Heart left ventricle (tissue), 16 donors: ENCODE measurements at regions not wholly inside any gene's neighbourhood (a gene's known extent, or its start where the extent isn't known, plus 50 kb on each side); places are given as distances from the start of the nearest gene placed in this dataset.

Experiments used
- ATAC-seq, 4 donors: fragments of 200-7000 bp; cut with Tn5 transposase; one replicate each; pipeline ENCODE4 v1.9.1; 2020 to 2022; ENCODE audit warnings: moderate library complexity in 4 of 4, mild to moderate bottlenecking in 3 of 4, moderate number of reproducible peaks in 1 of 4
- DNase-seq, 5 donors: peaks; one replicate each; pipeline ENCODE4 v3.0.0-alpha.2; 2020
- H3K27ac ChIP-seq, 12 donors: fragments of 200-600 bp; sonication (generic) in 4 of 12; one replicate each; pipeline versions ENCODE4 v1.5.0 to v1.8.0; 2016 to 2022; ENCODE audit warnings: mild to moderate bottlenecking in 2 of 12
- H3K27me3 ChIP-seq, 9 donors: fragments of 200-600 bp; sonication (generic) in 2 of 9; one replicate each; pipeline versions ENCODE4 v1.5.1 to v1.8.0; 2016 to 2022; ENCODE audit warnings: mild to moderate bottlenecking in 3 of 9
- H3K36me3 ChIP-seq, 9 donors: fragments of 200-600 bp; sonication (generic) in 2 of 9; one replicate each; pipeline versions ENCODE4 v1.5.0 to v1.8.0; 2018 to 2022; ENCODE audit warnings: mild to moderate bottlenecking in 2 of 9
- H3K4me1 ChIP-seq, 12 donors: fragments of 200-600 bp; sonication (generic) in 4 of 12; one replicate each; pipeline versions ENCODE4 v1.5.0 to v1.8.0; 2016 to 2022; ENCODE audit warnings: mild to moderate bottlenecking in 3 of 12
- H3K4me3 ChIP-seq, 12 donors: fragments of 200-600 bp; sonication (generic) in 4 of 12; one replicate each; pipeline versions ENCODE4 v1.5.0 to v1.8.0; 2017 to 2022; ENCODE audit warnings: mild to moderate bottlenecking in 9 of 12, moderate library complexity in 4 of 12
- H3K9me3 ChIP-seq, 12 donors: fragments of 200-600 bp; sonication (generic) in 4 of 12; one replicate each; pipeline versions ENCODE4 v1.5.0 to v1.8.0; 2016 to 2022; ENCODE audit warnings: mild to moderate bottlenecking in 1 of 12
- CTCF ChIP-seq, 12 donors: fragments of 200-600 bp; sonication (generic) in 4 of 12; IDR thresholded peaks; one replicate each; pipeline versions ENCODE4 v1.5.0 to v1.8.0; 2018 to 2022; ENCODE audit warnings: antibody characterized with exemption in 12 of 12, mild to moderate bottlenecking in 5 of 12
- POLR2A ChIP-seq, 2 donors: fragments of 450-650 bp; IDR thresholded peaks; one replicate each; pipeline ENCODE4 v1.6.1; 2017; ENCODE audit warnings: antibody characterized with exemption in 2 of 2, mild to moderate bottlenecking in 2 of 2, moderate library complexity in 2 of 2
- WGBS, 4 donors: extraction: QIAGEN DNeasy Blood & Tissue Kit in 2 of 4; methylation state at CpG; one replicate each; pipeline versions ENCODE4 v1.1.5 to v1.1.7; 2013 to 2018; 5-methylcytosine and 5-hydroxymethylcytosine counted together
- intact Hi-C, 10 donors: fragments of 100-400 bp; cut with DNase I; formaldehyde crosslinking; loops; one replicate each; pipeline versions ENCODE4 v1.11.1 to v1.14.2; 2022
- donor health status: ischemic (EF 13 %, LVEDD 7.1; RV severe dilation, severe dysfunction).
- donor health status: healthy with polysubstance abuse.
- donor health status: DM: no; HTN: yes; CAD: no.
- donor health status: DM: no; HTN: no; CAD: no.
- donor health status: ischemic (EF 25% LVEDD 6.9; RV normal size, moderate dysfunction).
- donor health status: ischemic (EF 25% LVEDD 5.7; RV mildly dilated, moderate dysfunction).
- donor health status: healthy.
- donor health status: DM: yes; HTN: yes; CAD: no.
- donor health status: ischemic (EF 35%, LVEDD 5.7; RV mildly dilated, moderate dysfunction).
- donor health status: nonischemic (EF 11% LVEDD 7.7; RV severe dilation, severe dysfunction).
- donor health status: DM: yes; HTN: yes; CAD: no.
- donor health status: PGD.
- donor health status: ischemic (EF 29% LVEDD 5.4; RV normal size, mild dysfunction).
- donor health status: nonischemic (EF 23%, LVEDD 6.1; RV moderate dilation, normal function).

- no peak overlapping the region for H3K4me3 ChIP-seq
- DNase-seq (no peak), ATAC-seq (no peak)
- intact Hi-C loops: no loop called here
- H3K27me3 ChIP-seq: no peaks in the 10 kb centered on the region
- 82 to 88% (median 86%) methylated on average over 2 of the region's 2 CpGs for WGBS, 4 donors
- no peaks in the 10 kb centered on the region for H3K36me3 ChIP-seq
- H3K9me3 ChIP-seq: no peaks in the 10 kb centered on the region
- peaks cover 0 to 14% (median 0%) of the 10 kb centered on the region in 12 donors for H3K4me1 ChIP-seq
- no peak overlapping the region for H3K27ac ChIP-seq
- no peak for TF ChIP-seq CTCF (IDR thresholded peaks at IDR 0.05)
- no peak for TF ChIP-seq POLR2A (IDR thresholded peaks at IDR 0.05)
Measured at GRCh38 chr5:117682416-117682815, 1107.8 kb upstream of the SEMA6A start.

DNA sequence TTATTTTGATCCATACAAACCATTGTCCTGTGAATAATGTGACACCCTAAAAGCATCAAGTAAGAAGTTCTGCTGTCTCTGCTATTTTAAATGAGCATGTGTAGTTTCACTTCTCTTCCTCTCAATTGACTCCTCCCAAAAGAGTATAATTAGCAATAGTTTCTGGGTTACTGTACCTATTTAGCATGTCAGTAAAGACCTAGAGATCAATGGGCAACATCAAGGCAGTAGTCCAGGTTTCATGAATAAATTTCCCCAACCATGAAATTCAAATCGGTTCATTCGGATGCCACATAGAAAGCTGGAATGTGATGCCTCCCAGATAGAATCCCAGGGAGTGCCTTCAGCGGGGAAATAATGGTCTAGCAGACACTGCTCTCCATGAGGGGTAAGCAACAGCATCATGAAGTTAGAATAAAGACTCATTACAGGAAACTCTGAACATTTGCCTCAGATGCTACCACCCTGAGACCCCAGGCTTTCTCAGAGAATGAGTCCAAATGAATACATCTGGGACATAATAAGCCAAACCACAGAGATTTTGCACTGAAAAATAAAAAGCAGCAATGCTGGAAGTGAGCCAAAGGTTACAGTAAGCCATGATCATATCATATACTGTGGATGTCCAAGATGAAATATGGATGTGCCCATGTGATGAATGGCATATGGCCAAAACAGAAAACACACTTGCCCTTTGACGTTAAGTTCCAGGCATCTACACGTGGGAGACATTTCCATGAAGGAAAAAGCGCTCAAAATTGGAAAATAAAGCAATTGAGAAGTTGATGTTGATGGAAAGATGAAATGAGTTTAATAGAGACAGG is 1107.0 kb upstream of the SEMA6A start:
- Histone ChIP-seq H3K9me3 (no peaks in the 10 kb centered on the region), H3K27me3 (no peaks in the 10 kb centered on the region), H3K4me3 (no peak overlapping the region), H3K4me1 (peaks cover 0 to 14% (median 0%) of the 10 kb centered on the region in 12 donors), H3K36me3 (no peaks in the 10 kb centered on the region), H3K27ac (no peak overlapping the region)
- intact Hi-C loops: no loop called here
- DNase-seq (no peak), ATAC-seq (no peak)
- WGBS, 4 donors: 79 to 83% (median 82%) methylated on average over 6 of the region's 6 CpGs
- TF ChIP-seq CTCF (IDR thresholded peaks at IDR 0.05) (no peak), POLR2A (IDR thresholded peaks at IDR 0.05) (no peak)

GRCh38 chr5:117680426-117680825 is 1105.8 kb upstream of the SEMA6A start:
- no peak overlapping the region for H3K4me3 ChIP-seq
- intact Hi-C loops: no loop called here
- ATAC-seq (no peak), DNase-seq (no peak)
- TF ChIP-seq CTCF (IDR thresholded peaks at IDR 0.05): no peak
- no peak for TF ChIP-seq POLR2A (IDR thresholded peaks at IDR 0.05)
- H3K9me3 ChIP-seq: no peaks in the 10 kb centered on the region
- H3K27ac ChIP-seq: no peak overlapping the region
- no peaks in the 10 kb centered on the region for H3K27me3 ChIP-seq
- no peaks in the 10 kb centered on the region for H3K36me3 ChIP-seq
- WGBS, 4 donors: 77 to 96% (median 83%) methylated on average over 1 of the region's 1 CpG
- H3K4me1 ChIP-seq: peaks cover 0 to 14% (median 0%) of the 10 kb centered on the region in 12 donors

GRCh38 chr5:117679046-117679445 is 1104.4 kb upstream of the SEMA6A start:
- WGBS, 4 donors: 91 to 96% (median 94%) methylated on average over 4 of the region's 4 CpGs
- Histone ChIP-seq H3K27me3 (no peaks in the 10 kb centered on the region), H3K4me3 (no peak overlapping the region), H3K36me3 (no peaks in the 10 kb centered on the region), H3K4me1 (peaks cover 0 to 14% (median 0%) of the 10 kb centered on the region in 12 donors), H3K9me3 (no peaks in the 10 kb centered on the region), H3K27ac (no peak overlapping the region)
- intact Hi-C loops: no loop called here
- ATAC-seq (no peak), DNase-seq (no peak)
- TF ChIP-seq POLR2A (IDR thresholded peaks at IDR 0.05): no peak
- no peak for TF ChIP-seq CTCF (IDR thresholded peaks at IDR 0.05)
